HG02870 (cell line): ENCODE measurements at regions not wholly inside any gene's neighbourhood (a gene's known extent, or its start where the extent isn't known, plus 50 kb on each side); places are given as distances from the start of the nearest gene placed in this dataset.
A peak's percentile ranks its signal among the peaks of the same experiment; 100 is the strongest.
"Not testable (repeated sequence)": the region's sequence is repeated elsewhere in the genome, so short reads cannot be mapped to it uniquely, and the experiment has no call there.

ENCODE experiments used
- ATAC-seq: cut with Tn5 transposase; IDR thresholded peaks from one replicate; pipeline ENCODE4 v1.9.1; 2021; ENCODE audit warnings: mild to moderate bottlenecking, moderate library complexity; ENCODE audit not compliant: unreplicated experiment

GRCh38 chr5:109283086-109283485 lies 126.7 kb downstream of the PJA2 start:
- ATAC-seq = not testable (repeated sequence)

- ATAC-seq = no peak
These were observed 128.6 kb downstream of the PJA2 start for GRCh38 chr5:109281136-109281690.

- ATAC-seq = no peak
These were observed 131.6 kb downstream of the PJA2 start for GRCh38 chr5:109278141-109278540.

GRCh38 chr5:109275919-109276318 lies 133.9 kb downstream of the PJA2 start:
- ATAC-seq = no peak

GRCh38 chr5:109273594-109273993 lies 136.2 kb downstream of the PJA2 start:
- no peak for ATAC-seq

- no peak for ATAC-seq
These were observed 142.5 kb downstream of the PJA2 start for GRCh38 chr5:109267283-109267682.

- ATAC-seq = no peak
These were observed 151.0 kb downstream of the PJA2 start for GRCh38 chr5:109258755-109259154.

GRCh38 chr5:109256486-109256885 lies 153.3 kb downstream of the PJA2 start:
- no peak for ATAC-seq

GRCh38 chr5:109254511-109254910 lies 155.3 kb downstream of the PJA2 start:
- ATAC-seq = no peak

- no peak for ATAC-seq
These were observed 156.5 kb downstream of the PJA2 start for GRCh38 chr5:109253262-109253661.

- no peak for ATAC-seq
These were observed 157.0 kb downstream of the PJA2 start for GRCh38 chr5:109252731-109253130.

GRCh38 chr5:109250533-109251329 lies 159.0 kb downstream of the PJA2 start:
- no peak for ATAC-seq

- ATAC-seq = no peak
These were observed 159.7 kb downstream of the PJA2 start for GRCh38 chr5:109250080-109250479.

GRCh38 chr5:109249126-109249525 lies 160.6 kb downstream of the PJA2 start:
- no peak for ATAC-seq

- peak; percentile 83 for ATAC-seq
These were observed 161.8 kb downstream of the PJA2 start for GRCh38 chr5:109247986-109248385.

- ATAC-seq = no peak
These were observed 162.8 kb downstream of the PJA2 start for GRCh38 chr5:109246841-109247592.
